Pulmonary artery endothelial cell (primary cell): ENCODE measurements at regions not wholly inside any gene's neighbourhood (a gene's known extent, or its start where the extent isn't known, plus 50 kb on each side); places are given as distances from the start of the nearest gene placed in this dataset.
"Not testable (repeated sequence)": the region's sequence is repeated elsewhere in the genome, so short reads cannot be mapped to it uniquely, and the experiment has no call there.

Source experiments
- DNase-seq: peaks from one replicate; pipeline ENCODE4 v3.0.0-alpha.2; 2011; ENCODE audit warnings: low read depth, low spot score

- no peak for DNase-seq
Measured at GRCh38 chr10:65201491-65201890, 1680.3 kb downstream of the REEP3 start.

- DNase-seq: no peak
Measured at GRCh38 chr10:65204999-65205398, 1683.8 kb downstream of the REEP3 start.

- DNase-seq: no peak
Measured at GRCh38 chr10:65213170-65213569, 1692.0 kb downstream of the REEP3 start.

DNA sequence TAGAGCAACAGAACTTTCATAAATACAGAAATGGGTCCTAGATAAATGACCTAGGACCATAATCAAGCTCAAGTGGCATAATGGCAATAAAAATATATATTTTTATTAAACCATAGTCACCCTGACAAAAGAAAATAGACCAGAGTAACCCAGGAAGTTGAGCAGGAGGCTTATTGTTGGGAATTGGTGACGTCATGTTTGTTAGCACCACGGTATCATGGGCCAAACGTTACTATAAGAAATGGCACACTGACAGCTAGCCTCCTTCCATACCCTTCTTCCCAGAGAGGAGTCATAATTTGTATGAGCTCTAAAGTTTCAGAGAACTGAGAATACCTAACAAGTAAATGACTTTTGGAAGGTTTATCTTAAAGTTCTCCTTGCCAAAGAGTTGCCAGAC is 1698.2 kb downstream of the REEP3 start:
- no peak for DNase-seq

DNA sequence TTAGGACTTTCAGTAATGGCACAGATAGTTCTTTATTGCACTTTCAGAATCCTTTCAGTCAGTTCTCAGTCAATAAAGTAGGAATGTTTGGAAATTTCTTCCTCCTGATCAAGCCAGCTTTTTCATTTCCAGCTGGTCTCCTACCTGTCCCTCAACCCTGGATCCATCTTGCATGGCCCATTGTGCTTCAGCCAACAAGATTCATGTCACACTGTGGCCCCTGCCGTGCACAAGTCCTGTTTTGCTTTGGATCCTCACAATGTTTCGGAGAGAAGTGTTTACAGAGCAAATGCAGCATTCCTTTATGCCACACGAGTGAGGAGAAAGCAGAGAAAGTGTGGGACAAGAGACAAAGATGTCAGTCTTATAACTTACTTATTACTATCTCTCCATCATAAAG is 1694.7 kb upstream of the LRRTM3 start:
- no peak for DNase-seq

GRCh38 chr10:65234261-65234660 is 1691.6 kb upstream of the LRRTM3 start:
- no peak for DNase-seq

DNA sequence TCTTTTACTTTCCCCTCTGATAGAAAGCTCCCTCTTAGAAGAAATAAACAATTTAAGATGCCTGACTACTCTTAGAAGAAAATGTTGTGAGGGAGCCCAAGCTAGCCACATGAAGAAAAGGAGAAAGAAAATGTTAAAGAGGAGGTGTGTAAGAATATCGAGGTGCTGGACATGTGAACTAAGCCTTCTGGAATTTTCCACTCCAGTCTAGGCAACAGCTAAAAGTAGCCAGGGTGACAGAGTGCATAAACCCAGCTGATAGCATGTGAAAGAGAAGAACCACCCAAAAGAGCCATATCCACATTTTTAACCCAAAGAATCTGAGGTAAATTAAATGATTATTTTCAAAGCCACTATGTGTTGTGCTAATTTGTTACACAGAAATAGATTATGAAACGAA is 1690.6 kb upstream of the LRRTM3 start:
- no peak for DNase-seq

- no peak for DNase-seq
Measured at GRCh38 chr10:65235846-65236245, 1690.0 kb upstream of the LRRTM3 start.

GRCh38 chr10:65265451-65265954 is 1660.3 kb upstream of the LRRTM3 start:
- DNase-seq: no peak

DNA sequence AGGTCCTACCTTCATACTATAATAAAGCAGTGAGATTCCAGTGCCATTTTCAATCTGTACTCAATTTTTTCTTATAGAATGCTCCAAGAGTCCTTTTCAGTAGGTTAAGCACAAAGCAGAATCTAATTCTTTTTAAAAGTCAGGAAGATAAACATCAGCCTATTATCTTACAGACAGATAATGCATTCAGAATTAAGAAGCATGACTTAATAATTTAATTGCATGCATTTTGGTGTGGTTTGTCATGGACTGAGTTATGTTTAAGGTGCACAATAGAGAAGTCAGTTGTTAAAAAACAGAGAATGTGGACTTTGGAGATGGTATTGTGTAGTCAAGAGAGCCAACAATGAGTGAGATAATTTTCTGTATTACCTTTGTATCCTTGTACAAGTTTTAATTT is 1656.3 kb upstream of the LRRTM3 start:
- DNase-seq: not testable (repeated sequence)

DNA sequence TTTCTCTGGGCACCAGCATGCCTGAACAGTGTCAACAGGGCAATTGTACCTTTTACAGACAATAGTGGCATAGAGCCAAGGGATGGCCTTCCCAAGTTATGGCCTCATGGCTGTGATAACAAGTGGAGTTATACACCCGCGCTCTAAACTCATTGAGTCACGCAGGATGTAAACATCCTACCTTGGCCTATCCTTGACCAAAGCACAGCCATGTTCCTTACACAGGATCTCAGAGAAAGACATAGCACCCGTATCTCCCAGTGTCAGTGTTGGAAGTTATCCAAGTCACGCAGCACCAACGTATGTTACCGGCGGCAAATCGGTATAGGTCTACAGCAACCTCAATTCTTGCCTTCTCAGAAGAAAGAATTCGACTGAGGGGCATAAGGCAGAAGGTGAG is 1654.9 kb upstream of the LRRTM3 start:
- no peak for DNase-seq

DNA sequence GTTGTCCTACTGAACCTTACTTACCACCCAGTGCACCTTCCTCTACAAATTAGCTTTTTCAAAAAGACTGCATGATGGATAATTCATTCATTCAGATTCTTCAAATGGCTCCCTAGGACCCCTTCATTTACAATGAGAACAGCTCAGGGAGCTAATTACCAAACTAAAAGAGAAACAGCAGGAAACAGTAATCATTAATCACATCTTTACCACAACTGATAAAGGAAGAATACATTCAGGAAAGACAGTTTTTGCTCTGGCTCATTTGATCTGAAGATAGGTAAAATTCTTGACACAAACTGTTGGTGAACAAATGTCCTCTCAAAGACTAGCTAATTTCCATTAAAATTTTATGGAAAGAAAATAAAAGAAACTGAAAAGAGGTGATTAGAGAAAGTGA is 1652.7 kb upstream of the LRRTM3 start:
- no peak for DNase-seq

GRCh38 chr10:65275296-65275695 is 1650.5 kb upstream of the LRRTM3 start:
- DNase-seq: no peak

DNA sequence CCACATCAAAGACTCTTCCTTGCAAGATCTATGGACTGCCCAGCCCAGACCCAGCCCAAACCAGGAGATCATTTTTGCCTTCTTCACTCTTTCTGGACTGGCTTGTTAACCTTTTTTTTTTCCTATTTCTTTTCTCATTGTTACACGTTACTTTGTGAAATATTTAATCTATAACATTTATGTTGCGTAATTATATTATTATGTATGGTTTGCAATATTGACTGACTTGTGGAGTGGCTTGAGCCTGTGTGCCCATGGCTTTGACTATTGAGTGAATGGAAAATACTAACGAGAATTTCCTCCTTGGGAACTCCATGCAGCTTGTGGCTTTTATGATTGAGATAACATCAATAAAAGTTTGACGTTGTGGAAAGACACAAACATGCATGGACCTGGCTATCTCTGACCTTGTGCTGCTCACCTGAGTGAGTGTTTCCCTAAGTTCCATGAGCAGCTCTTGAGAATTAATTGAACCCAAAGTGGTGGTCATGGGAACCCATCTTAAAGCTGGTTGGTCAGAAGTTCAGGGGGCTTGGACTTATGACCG is 1641.3 kb upstream of the LRRTM3 start:
- no peak for DNase-seq

DNA sequence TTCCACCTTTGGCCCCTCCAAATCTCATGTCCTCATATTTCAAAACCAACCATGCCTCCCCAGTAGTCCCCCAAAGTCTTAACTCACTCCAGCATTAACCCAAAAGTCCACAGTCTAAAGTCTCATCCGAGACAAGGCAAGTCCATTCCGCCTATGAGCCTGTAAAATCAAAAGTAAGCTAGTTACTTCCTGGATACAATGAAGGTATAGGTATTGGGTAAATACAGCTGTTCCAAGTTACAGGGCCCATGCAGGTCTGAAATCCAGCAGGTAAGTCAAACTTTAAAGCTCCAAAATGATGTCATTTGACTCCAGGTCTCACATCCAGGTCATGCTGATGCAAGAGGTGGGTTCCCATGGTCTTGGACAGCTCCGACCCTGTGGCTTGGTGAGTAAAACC is 1640.1 kb upstream of the LRRTM3 start:
- DNase-seq: not testable (repeated sequence)

- no peak for DNase-seq
Measured at GRCh38 chr10:65291286-65291685, 1634.5 kb upstream of the LRRTM3 start.

GRCh38 chr10:65292551-65292950 is 1633.3 kb upstream of the LRRTM3 start:
- DNase-seq: no peak

- DNase-seq: no peak
Measured at GRCh38 chr10:65294329-65294728, 1631.5 kb upstream of the LRRTM3 start.

GRCh38 chr10:65301181-65301580 is 1624.7 kb upstream of the LRRTM3 start:
- DNase-seq: no peak

- DNase-seq: no peak
Measured at GRCh38 chr10:65306201-65306600, 1619.6 kb upstream of the LRRTM3 start.

GRCh38 chr10:65312876-65313275 is 1613.0 kb upstream of the LRRTM3 start:
- no peak for DNase-seq

DNA sequence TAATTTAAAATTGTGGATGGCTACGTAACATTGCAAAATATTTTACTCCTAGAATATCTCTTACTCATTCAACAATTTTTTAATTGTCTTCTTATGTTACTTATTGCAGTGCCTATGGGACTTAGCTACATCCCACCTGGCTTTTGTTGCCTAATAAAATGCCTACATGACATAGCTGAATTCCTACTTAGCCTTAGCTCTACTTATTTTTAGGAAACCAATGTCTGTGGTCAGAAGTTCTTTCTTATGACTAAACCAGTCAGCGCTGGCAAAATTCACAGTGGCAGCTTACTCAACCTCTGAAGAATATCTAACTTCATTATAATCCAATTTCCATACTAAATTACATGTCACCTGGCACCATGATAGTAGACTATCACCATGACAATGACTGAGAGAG is 1612.4 kb upstream of the LRRTM3 start:
- DNase-seq: no peak

DNA sequence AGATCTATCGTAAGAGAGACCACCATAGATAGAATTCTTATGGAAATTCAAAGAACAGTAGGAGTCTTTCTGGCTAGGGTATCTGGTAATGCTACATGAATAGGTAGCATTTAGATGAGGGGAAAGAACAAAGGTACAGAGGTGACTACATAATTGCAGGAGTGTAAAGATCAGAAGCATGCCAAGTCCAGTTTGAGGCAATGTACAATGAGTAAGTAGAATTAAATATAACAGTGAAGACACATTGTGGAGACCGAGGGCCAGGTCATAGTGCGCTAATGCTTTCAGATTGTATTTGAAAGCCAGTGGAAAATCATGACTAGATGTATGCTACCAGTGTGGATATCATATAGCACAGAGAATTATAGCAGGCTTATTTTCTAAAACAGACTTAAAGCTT is 1611.6 kb upstream of the LRRTM3 start:
- no peak for DNase-seq

- no peak for DNase-seq
Measured at GRCh38 chr10:65319493-65319892, 1606.3 kb upstream of the LRRTM3 start.
